ENCODE measurements at regions not wholly inside any gene's neighbourhood (a gene's known extent, or its start where the extent isn't known, plus 50 kb on each side); places are given as distances from the start of the nearest gene placed in this dataset.

- no peak overlapping the region for H3K27ac ChIP-seq
- H3K79me2 ChIP-seq (ENCODE audit: insufficient read depth, low read depth) = no peaks in the 10 kb centered on the region
- H3K9ac ChIP-seq = no peak overlapping the region
- no peaks in the 10 kb centered on the region for H4K20me1 ChIP-seq (ENCODE audit: insufficient read depth)
- no peak overlapping the region for H3K4me2 ChIP-seq
- no peaks in the 10 kb centered on the region for H3K27me3 ChIP-seq (ENCODE audit: insufficient read depth, low read depth)
- H2AFZ ChIP-seq (ENCODE audit: low read depth) = no peak overlapping the region
- H3K4me3 ChIP-seq (IDR thresholded peaks at IDR 0.05; ENCODE audit: insufficient read depth, low read depth, low read length) = no peak overlapping the region
- H3K4me1 ChIP-seq (ENCODE audit: low read depth, poor library complexity, severe bottlenecking) = peaks cover 11% of the 10 kb centered on the region
- no peak for TF ChIP-seq CTCF (conservative IDR thresholded peaks at IDR 0.05; ENCODE audit: low read depth, low read length)
- H3K36me3 ChIP-seq (ENCODE audit: insufficient read depth) = no peaks in the 10 kb centered on the region
These were observed 219.3 kb downstream of the C12orf50 start for GRCh38 chr12:87809916-87810315.

- Histone ChIP-seq H3K36me3 (ENCODE audit: insufficient read depth) (no peaks in the 10 kb centered on the region), H3K79me2 (ENCODE audit: insufficient read depth, low read depth) (no peaks in the 10 kb centered on the region), H3K4me2 (no peak overlapping the region), H4K20me1 (ENCODE audit: insufficient read depth) (no peaks in the 10 kb centered on the region), H3K4me1 (ENCODE audit: low read depth, poor library complexity, severe bottlenecking) (peaks cover 27% of the 10 kb centered on the region), H3K27ac (no peak overlapping the region), H3K9ac (no peak overlapping the region), H3K4me3 (IDR thresholded peaks at IDR 0.05; ENCODE audit: insufficient read depth, low read depth, low read length) (no peak overlapping the region), H3K27me3 (ENCODE audit: insufficient read depth, low read depth) (no peaks in the 10 kb centered on the region), H2AFZ (ENCODE audit: low read depth) (no peak overlapping the region)
- TF ChIP-seq CTCF (conservative IDR thresholded peaks at IDR 0.05; ENCODE audit: low read depth, low read length) = no peak
These were observed 222.1 kb downstream of the C12orf50 start for GRCh38 chr12:87807086-87807485.

- no peaks in the 10 kb centered on the region for H3K27me3 ChIP-seq (ENCODE audit: insufficient read depth, low read depth)
- H3K36me3 ChIP-seq (ENCODE audit: insufficient read depth) = no peaks in the 10 kb centered on the region
- no peaks in the 10 kb centered on the region for H3K79me2 ChIP-seq (ENCODE audit: insufficient read depth, low read depth)
- H2AFZ ChIP-seq (ENCODE audit: low read depth) = no peak overlapping the region
- H4K20me1 ChIP-seq (ENCODE audit: insufficient read depth) = no peaks in the 10 kb centered on the region
- H3K4me3 ChIP-seq (IDR thresholded peaks at IDR 0.05; ENCODE audit: insufficient read depth, low read depth, low read length) = no peak overlapping the region
- H3K9ac ChIP-seq = no peak overlapping the region
- no peak overlapping the region for H3K4me2 ChIP-seq
- no peak for TF ChIP-seq CTCF (conservative IDR thresholded peaks at IDR 0.05; ENCODE audit: low read depth, low read length)
- no peak overlapping the region for H3K27ac ChIP-seq
- peaks cover 34% of the 10 kb centered on the region for H3K4me1 ChIP-seq (ENCODE audit: low read depth, poor library complexity, severe bottlenecking)
These were observed 222.9 kb downstream of the C12orf50 start for GRCh38 chr12:87806310-87806709.

GRCh38 chr12:87804386-87804785 is 224.8 kb downstream of the C12orf50 start:
- no peak overlapping the region for H3K9ac ChIP-seq
- no peak overlapping the region for H3K27ac ChIP-seq
- H4K20me1 ChIP-seq (ENCODE audit: insufficient read depth) = no peaks in the 10 kb centered on the region
- no peaks in the 10 kb centered on the region for H3K36me3 ChIP-seq (ENCODE audit: insufficient read depth)
- H3K4me1 ChIP-seq (ENCODE audit: low read depth, poor library complexity, severe bottlenecking) = peaks cover 48% of the 10 kb centered on the region
- TF ChIP-seq CTCF (conservative IDR thresholded peaks at IDR 0.05; ENCODE audit: low read depth, low read length) = no peak
- H3K27me3 ChIP-seq (ENCODE audit: insufficient read depth, low read depth) = no peaks in the 10 kb centered on the region
- no peaks in the 10 kb centered on the region for H3K79me2 ChIP-seq (ENCODE audit: insufficient read depth, low read depth)
- no peak overlapping the region for H2AFZ ChIP-seq (ENCODE audit: low read depth)
- H3K4me2 ChIP-seq = no peak overlapping the region
- no peak overlapping the region for H3K4me3 ChIP-seq (IDR thresholded peaks at IDR 0.05; ENCODE audit: insufficient read depth, low read depth, low read length)

All from KMS-11 (cell line).